HG03196 (cell line): ENCODE measurements at regions not wholly inside any gene's neighbourhood (a gene's known extent, or its start where the extent isn't known, plus 50 kb on each side); places are given as distances from the start of the nearest gene placed in this dataset.

ENCODE experiments used
- ATAC-seq: cut with Tn5 transposase; IDR thresholded peaks from one replicate; pipeline ENCODE4 v1.9.1; 2021; ENCODE audit not compliant: unreplicated experiment

DNA sequence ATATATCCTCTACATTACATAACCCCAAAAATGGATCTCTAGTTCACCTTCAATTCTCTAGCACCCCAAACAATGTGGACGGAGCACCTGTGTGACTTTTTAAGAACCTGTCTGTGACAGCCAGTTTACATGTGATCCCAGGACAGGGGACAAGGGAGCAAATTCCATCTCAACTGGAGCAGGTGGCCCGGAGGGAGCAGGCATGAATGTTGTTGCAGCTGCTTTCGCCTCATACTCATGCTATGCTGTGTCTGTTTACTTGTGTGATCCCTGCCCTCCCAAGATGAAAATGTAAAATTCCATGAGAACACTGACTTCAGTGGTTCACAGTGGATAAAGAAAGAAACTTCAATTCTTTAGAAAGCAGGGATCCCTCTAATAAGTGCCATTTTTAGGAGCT, 600.3 kb downstream of the CDH26 start:
- ATAC-seq = no peak

GRCh38 chr20:60559462-60559861, 601.2 kb downstream of the CDH26 start:
- ATAC-seq = no peak

- ATAC-seq = no peak
Measured at GRCh38 chr20:60561052-60561451, 602.8 kb downstream of the CDH26 start.

- no peak for ATAC-seq
Measured at GRCh38 chr20:60565083-60565482, 606.9 kb downstream of the CDH26 start.

DNA sequence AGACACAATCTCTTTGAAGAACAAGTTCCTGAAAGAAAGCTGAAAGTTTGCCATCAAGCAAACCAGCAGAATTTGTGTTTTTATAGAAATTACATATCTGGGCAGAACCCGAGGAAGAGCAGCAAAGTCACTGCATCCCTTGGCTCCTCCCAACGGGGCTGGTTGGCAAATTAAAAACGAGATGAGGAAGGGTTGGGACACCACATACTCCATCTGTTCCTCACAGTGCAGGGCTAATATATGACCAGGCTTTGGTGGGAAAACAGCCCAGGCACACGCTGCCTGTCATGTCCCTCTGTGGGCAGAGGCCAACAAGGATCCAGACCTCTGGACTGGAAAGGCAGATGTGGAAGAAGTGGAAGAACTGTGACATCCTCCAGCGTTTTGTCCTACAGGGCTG, 607.3 kb downstream of the CDH26 start:
- ATAC-seq = no peak

DNA sequence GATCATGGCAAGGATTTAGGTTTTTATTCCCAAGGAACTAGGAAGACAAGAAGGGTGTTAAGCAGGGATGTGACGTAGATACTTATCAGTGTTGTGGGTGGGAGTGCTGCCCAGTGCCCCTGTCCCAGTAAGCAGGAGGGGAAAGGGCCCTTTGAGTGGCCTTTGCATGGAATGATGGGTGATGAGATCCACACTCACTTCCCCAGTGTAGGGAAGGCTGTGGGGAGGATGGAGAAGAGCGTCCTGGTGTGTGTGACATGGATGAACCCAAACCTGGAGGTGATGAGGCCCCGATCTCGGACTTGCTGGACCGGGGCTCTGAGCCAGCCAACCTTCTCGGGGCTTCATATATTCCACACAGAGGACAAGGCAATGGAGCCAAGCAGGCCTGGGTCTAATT, 610.9 kb downstream of the CDH26 start:
- no peak for ATAC-seq

DNA sequence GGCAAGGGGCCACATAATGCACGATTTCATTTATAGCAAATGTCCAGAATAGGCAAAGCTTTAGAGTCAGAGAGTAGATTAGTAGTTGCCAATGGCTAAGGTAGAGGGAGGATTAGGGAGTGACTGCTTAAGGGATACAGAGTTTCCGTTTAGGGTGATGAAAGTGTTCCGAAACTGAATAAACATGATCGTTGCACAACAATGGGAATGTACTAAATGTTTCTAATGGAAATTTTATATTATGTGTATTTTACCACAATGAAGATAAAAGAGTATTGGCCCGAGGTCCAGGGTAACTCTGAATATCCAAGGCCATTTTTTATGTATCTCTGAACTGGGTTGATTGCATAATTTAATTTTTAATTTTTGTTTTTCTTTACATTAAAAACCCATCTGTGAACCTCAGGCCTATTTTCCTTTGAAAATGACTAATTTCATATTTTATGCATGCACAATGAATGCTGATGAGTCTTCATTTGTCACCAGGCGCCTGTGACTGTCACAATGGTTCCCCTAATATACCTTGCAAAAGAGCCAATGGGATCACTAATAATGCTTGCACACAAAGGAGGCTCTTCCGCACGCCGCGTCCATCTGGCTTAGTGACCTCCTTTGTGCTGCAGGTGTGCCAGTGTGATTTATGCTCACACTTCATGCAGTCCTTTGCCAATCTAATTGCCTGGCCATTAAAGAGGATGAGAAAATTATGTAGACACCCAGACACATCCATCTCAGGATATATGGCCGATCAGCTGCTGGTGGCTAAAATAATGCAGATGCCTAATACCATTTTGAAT, 612.5 kb downstream of the CDH26 start:
- no peak for ATAC-seq

DNA sequence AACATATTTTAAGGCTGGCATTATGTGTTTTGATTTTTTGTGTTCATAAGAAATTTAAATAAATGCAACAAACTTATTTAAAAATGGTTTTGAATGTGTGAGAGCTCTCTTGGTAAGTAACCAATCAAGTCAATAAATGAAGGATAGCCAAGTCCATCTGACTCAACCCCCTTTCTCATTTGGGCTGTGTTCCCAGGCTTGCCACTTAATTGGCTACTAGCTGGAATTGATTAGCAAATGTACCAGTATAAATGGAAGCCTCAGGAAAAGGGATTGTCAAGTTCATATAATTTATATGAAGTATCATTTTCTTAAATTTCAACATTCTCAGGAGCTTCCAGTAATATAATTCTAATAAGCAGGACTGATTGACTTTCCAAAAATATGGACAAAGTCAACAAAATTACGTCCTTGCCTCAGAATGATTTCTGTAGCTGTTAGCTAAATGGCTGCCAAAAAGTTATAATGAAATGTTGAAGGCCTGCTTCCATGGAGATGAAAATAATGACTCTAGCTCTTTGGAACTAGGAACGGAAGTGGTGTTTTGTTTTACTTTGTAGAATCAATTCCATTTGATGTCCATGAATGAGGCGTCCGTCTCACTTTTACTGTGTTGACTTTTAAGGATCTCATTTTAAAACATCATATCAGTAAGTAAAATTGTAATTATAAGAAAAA, 614.9 kb downstream of the CDH26 start:
- ATAC-seq = no peak

DNA sequence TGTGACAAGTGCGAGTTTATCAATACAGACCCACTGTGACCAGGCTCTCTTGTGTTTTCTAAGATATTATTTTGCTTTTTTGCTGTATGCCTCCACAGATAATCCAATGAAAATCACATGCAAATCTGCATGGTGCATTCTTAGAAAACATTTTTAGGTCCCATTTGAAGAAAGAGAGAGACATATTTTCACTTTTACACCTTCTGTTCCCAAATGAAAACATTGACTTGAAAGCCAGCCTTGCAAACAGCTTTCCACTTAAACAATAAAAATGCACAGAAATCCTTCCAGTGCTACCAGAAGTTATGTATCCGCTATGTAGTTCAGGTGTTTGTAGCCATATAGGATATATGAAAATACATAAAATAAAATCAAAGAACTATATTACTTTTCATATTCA, 618.0 kb downstream of the CDH26 start:
- no peak for ATAC-seq

DNA sequence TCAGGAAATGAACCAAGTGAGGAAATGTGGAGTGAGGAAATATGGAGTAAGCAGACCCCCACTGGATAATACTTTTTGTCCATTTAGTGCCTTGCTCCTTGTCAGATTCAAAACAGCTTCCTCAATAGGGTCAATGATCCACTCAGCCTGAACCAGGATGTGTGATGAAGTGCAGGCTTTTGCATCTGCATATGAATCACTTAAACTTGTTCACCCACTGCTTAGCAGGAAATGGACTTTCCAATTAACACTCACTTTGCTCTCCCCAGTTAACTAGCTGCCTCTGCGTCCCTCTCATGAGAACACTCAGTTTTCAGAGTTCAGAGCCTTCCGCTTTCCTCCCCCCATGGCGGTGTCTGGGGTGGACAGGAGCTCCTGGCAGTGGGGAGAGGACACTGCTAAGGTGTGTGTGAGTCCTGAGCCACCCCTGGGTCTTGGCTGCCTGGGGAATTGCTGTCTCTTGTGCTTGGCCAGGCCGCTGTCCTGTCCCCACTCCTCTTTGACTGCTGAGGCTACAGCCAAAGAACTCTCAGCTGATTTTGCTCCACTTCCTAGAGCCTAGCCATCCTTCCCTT, 621.8 kb downstream of the CDH26 start:
- no peak for ATAC-seq

GRCh38 chr20:60581606-60582115, 623.4 kb downstream of the CDH26 start:
- ATAC-seq = no peak

GRCh38 chr20:60583741-60584140, 625.5 kb downstream of the CDH26 start:
- ATAC-seq = no peak

DNA sequence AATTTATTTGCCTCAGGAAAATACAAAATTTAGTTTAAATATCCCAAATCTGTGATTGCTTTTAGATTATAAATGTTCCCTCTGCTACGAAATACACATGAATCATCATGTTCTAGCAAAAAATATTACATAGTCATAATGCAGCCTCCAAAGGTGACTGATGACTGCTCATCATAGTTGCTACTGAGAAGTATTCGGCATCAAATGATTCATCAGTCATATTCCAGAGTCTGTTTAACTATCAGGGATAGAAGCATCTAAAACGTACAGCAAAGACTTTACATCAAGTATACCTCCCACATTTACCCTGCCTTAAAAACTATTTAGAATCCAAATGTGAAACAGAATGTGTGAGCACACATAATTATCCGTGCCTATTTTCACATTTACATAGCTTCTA, 626.0 kb downstream of the CDH26 start:
- ATAC-seq = no peak

- ATAC-seq = no peak
Measured at GRCh38 chr20:60585651-60586050, 627.4 kb downstream of the CDH26 start.

DNA sequence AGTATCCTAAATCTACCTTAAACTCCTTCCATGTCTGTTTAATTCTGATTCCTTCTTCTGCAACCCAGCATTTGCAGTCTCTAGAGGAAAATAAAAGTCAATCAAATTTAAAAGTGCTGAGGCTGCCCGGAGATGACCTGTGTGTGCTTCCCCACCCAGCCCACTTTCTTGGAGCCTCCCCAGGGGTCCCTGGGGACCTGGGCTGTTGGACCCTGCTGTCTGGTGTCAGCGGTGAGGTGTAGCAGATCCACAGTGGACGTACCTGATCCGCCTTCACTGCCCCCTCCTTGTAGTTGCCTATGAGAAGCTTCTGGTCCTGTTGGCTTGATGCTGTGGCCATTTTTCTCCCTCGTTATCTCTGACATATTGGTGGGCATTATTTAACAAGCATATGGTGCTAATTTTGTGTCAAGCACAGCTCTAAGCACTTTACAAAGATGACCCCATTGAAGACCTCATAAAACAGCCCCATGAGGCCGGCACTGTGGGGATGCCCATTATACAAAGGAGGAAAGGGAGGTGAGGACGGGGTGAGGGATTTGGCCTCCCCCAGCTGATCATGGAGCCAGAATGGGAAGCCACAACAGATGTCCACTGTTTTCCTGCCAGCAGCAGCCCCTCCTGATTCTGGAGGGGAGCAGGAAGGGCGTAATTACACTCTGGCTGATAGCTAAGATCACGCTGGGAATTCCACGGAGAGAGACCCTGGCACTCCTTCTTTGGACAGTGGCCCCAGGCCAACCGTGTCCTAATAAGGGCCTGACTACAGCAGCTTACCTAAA, 628.2 kb downstream of the CDH26 start:
- ATAC-seq = no peak

DNA sequence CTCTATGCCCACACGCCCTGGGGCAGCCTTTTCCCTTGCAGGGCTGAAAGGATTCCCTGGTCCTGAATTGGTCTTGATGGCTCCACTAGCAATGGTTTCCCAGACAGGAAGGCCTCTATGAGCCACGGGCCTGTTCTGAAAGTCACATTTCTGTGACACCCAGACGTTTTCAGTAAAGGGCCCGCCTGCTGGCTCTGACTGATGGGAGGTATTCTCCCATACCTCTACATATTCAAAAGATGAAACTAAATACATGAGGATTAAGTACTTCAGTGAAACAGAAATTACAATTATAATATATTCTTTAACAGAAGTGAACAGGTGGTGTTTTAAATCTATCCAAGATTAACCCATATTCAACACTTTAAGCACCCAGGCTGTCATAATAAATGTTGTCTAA, 629.8 kb downstream of the CDH26 start:
- no peak for ATAC-seq

DNA sequence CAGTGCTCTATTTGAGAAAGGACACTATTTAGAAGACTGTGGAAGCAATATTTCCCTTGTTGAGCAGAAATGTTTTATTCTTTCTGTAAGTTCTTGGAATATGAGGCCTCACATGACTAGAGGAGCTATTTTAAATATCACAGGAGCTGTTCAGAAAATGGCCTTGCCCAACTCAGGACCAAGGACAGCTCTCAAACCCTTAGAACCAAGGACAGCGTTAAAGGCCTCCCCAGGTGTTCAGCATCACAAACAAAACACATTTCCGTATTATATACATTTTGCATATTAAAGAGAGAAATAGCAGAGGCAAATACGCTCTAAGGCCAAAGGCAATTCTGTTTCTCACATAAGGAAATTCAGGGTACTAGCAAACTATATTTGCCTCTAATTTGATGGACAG, 631.4 kb downstream of the CDH26 start:
- ATAC-seq = no peak

DNA sequence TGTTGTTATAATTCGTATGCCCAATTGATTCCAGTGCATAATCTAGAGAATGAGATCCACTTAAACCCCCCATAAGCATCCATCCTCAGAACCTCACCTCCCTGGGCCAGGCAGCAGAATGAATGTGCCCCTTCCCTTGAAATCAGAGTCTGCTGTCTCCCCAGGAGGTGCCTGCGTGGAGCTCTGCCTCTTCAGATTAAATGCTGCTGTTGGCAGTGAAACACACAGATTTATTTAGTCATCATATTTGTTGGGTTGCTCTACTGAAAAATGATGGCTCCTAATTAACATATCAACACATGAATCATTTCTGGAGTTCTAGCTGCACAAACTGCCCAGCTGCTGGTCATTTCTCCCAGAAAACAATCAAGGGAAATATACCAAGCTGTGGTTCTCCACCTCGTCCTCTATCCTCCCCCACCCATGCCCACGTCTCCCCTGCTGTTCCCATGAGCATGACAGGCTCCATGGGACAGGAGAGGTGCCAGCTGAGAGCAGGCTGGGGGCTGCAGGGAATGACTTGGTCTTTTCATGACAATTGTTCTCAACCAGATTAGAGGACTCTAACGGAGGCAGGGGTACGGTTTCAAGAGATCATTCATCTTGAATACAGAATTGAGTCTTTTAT, 633.1 kb downstream of the CDH26 start:
- ATAC-seq = no peak

DNA sequence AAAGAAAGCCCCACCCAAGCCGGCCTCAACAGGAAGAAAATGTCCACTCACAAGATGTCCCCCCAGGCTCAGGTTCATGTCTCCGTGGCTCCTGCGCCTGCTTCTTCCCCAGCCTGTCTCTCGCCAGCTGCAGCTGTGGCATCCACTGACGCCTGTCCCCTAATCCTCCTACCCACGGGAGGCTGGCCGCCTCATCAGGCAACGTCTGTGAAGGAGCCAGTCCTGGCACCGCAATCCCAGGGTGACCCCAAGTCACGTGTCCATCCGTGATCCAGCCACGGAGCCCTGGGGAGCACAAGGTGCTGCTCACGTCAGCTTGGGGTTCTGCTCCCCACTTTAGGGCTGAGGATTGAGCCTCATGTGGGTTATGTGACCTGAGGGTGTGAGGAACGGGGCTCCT, 640.3 kb downstream of the CDH26 start:
- no peak for ATAC-seq

- ATAC-seq = no peak
Measured at GRCh38 chr20:60599381-60599780, 641.2 kb downstream of the CDH26 start.

DNA sequence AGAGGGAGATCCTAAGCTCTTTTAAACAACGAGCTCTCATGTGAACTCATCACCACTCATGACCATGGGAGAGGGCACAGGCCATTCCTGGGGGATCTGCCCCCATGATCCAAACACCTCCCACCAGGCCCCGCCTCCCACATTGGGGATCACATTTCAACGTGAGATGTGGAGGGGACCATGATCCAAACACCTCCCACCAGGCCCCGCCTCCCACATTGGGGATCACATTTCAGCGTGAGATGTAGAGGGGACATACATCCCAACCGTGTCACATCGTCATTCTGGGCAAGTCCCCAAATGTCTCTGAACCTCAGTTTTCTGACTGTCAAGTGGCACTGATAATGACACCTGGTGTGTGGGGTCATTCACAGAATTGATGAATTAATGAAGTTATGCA, 641.8 kb downstream of the CDH26 start:
- ATAC-seq = no peak
